ENCODE measurements at regions not wholly inside any gene's neighbourhood (a gene's known extent, or its start where the extent isn't known, plus 50 kb on each side); places are given as distances from the start of the nearest gene placed in this dataset.

- H3K36me3 Mint-ChIP-seq, result no peaks in the 10 kb centered on the region
- Histone ChIP-seq H3K4me3 (ENCODE audit: low read length) (no peak overlapping the region), H3K27ac (ENCODE audit: low read depth, low read length) (no peak overlapping the region), H3K36me3 (ENCODE audit: insufficient read depth, low read length) (no peaks in the 10 kb centered on the region), H3K27me3 (ENCODE audit: insufficient read depth, low read length, poor library complexity, severe bottlenecking) (no peaks in the 10 kb centered on the region), H3K9me3 (ENCODE audit: low read length) (no peaks in the 10 kb centered on the region), H3K4me1 (ENCODE audit: insufficient read depth, low read length) (no peaks in the 10 kb centered on the region)
- H3K4me1 Mint-ChIP-seq, result no peaks in the 10 kb centered on the region
- POLR2A ChIA-PET, result no interaction called here
- CTCF ChIA-PET, result no interaction called here
- no peak overlapping the region for H3K4me3 Mint-ChIP-seq
- peaks cover 0 to 4% of the 10 kb centered on the region in 2 donors for H3K27me3 Mint-ChIP-seq
- no peak overlapping the region for H3K27ac Mint-ChIP-seq
- DNase-seq, result no peak
- H3K9me3 Mint-ChIP-seq, result no peaks in the 10 kb centered on the region
Observed at GRCh38 chr7:156494960-156495359, 145.6 kb upstream of the RNF32 start.

DNA sequence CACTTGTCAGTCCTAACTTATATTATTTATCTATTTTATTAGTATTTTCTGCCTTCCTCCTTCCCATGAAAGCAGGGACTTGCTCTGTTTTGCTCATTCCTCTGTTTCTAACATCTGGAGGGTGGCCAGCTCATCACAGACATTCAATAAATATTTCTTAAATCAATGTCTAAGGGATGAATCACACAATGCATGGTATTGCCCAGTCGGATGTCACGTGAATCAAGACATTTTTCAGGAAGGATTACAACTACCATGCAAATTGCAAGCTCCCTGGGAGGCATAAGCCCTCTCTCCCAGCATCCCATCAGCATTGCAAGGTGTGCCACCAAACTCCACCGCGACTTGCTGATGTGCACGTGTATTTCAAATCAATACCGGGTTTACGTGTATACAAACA is 146.6 kb upstream of the RNF32 start:
- DNase-seq, result no peak
- Mint-ChIP-seq H3K9me3 (no peaks in the 10 kb centered on the region), H3K36me3 (no peaks in the 10 kb centered on the region), H3K4me1 (no peaks in the 10 kb centered on the region), H3K27ac (no peak overlapping the region), H3K4me3 (no peak overlapping the region), H3K27me3 (peaks cover 0 to 4% of the 10 kb centered on the region in 2 donors)
- CTCF ChIA-PET, result no interaction called here
- H3K4me3 ChIP-seq (ENCODE audit: low read length), result no peak overlapping the region
- H3K27ac ChIP-seq (ENCODE audit: low read depth, low read length), result no peak overlapping the region
- H3K9me3 ChIP-seq (ENCODE audit: low read length), result no peaks in the 10 kb centered on the region
- no peaks in the 10 kb centered on the region for H3K4me1 ChIP-seq (ENCODE audit: insufficient read depth, low read length)
- POLR2A ChIA-PET, result no interaction called here
- H3K36me3 ChIP-seq (ENCODE audit: insufficient read depth, low read length), result no peaks in the 10 kb centered on the region
- no peaks in the 10 kb centered on the region for H3K27me3 ChIP-seq (ENCODE audit: insufficient read depth, low read length, poor library complexity, severe bottlenecking)

GRCh38 chr7:156492170-156492569 is 148.4 kb upstream of the RNF32 start:
- H3K4me3 ChIP-seq (ENCODE audit: low read length), result no peak overlapping the region
- Mint-ChIP-seq H3K9me3 (no peaks in the 10 kb centered on the region), H3K27ac (no peak overlapping the region), H3K36me3 (no peaks in the 10 kb centered on the region), H3K4me3 (no peak overlapping the region), H3K27me3 (peaks cover 0 to 4% of the 10 kb centered on the region in 2 donors), H3K4me1 (no peaks in the 10 kb centered on the region)
- ChIA-PET POLR2A (no interaction called here), CTCF (no interaction called here)
- H3K36me3 ChIP-seq (ENCODE audit: insufficient read depth, low read length), result no peaks in the 10 kb centered on the region
- H3K9me3 ChIP-seq (ENCODE audit: low read length), result no peaks in the 10 kb centered on the region
- H3K27me3 ChIP-seq (ENCODE audit: insufficient read depth, low read length, poor library complexity, severe bottlenecking), result no peaks in the 10 kb centered on the region
- no peak for DNase-seq
- no peaks in the 10 kb centered on the region for H3K4me1 ChIP-seq (ENCODE audit: insufficient read depth, low read length)
- no peak overlapping the region for H3K27ac ChIP-seq (ENCODE audit: low read depth, low read length)

DNA sequence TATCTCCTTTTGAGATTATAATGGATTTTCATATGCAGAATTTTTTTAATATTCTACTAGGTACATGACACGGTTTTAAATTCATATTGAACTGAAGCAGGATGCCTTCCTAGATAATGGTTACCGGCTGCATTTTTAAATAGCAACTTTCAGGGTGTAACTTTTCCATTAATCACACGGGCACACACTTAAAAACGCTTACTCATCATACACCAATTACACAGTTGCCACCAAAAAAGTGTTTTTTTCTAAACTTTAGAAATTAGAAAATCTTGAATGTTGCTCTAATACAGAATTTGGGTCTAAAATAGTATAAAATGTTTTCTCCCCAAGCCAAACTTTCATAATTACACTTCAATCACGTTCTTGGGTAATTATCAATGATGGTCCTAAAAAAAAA is 149.1 kb upstream of the RNF32 start:
- no peaks in the 10 kb centered on the region for H3K9me3 ChIP-seq (ENCODE audit: low read length)
- H3K36me3 ChIP-seq (ENCODE audit: insufficient read depth, low read length), result no peaks in the 10 kb centered on the region
- peaks cover 0 to 4% of the 10 kb centered on the region in 2 donors for H3K27me3 Mint-ChIP-seq
- H3K27me3 ChIP-seq (ENCODE audit: insufficient read depth, low read length, poor library complexity, severe bottlenecking), result no peaks in the 10 kb centered on the region
- H3K4me1 ChIP-seq (ENCODE audit: insufficient read depth, low read length), result no peaks in the 10 kb centered on the region
- H3K4me3 Mint-ChIP-seq, result no peak overlapping the region
- DNase-seq, result no peak
- H3K27ac Mint-ChIP-seq, result no peak overlapping the region
- CTCF ChIA-PET, result no interaction called here
- no peaks in the 10 kb centered on the region for H3K4me1 Mint-ChIP-seq
- no peak overlapping the region for H3K4me3 ChIP-seq (ENCODE audit: low read length)
- H3K36me3 Mint-ChIP-seq, result no peaks in the 10 kb centered on the region
- POLR2A ChIA-PET, result no interaction called here
- no peak overlapping the region for H3K27ac ChIP-seq (ENCODE audit: low read depth, low read length)
- H3K9me3 Mint-ChIP-seq, result no peaks in the 10 kb centered on the region

GRCh38 chr7:156490021-156490800 is 150.4 kb upstream of the RNF32 start:
- no peak overlapping the region for H3K4me3 Mint-ChIP-seq

DNA sequence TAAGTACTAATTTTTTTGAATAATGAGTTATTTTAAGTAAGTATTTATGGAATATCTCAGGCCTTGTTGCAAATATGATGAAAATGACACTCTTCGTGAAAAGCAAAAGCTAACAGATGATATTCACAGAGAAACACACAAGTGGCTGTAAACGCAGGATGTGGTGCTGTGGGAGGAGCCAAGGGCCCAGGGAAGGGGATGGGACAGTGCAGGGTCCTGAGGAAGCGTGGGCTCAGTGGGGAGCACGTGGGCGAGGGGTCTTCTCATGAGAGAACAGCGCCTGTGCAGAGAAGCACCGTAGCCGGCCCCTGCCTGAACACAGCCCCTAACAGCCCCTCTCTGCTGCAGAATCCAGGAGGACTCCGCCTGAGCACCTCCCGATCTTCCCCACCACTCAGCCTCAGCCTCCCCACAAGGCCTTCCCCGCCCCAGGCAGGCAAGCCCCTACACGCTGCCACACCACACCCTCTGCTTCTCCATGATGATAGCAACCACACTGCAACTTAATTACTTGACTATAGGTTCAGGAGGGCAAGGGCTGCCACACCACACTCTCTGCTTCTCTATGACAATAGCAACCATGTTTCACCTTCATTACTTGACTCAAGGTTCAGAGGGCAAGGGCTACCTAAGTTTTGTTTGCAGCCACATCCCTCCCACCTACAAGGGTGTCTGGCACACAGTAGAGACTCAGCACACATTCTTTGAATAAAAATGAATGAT is 152.6 kb upstream of the RNF32 start:
- H3K27ac Mint-ChIP-seq, result no peak overlapping the region
- H3K4me1 ChIP-seq (ENCODE audit: insufficient read depth, low read length), result no peaks in the 10 kb centered on the region
- H3K36me3 Mint-ChIP-seq, result no peaks in the 10 kb centered on the region
- no peak overlapping the region for H3K4me3 Mint-ChIP-seq
- no peaks in the 10 kb centered on the region for H3K9me3 Mint-ChIP-seq
- H3K9me3 ChIP-seq (ENCODE audit: low read length), result no peaks in the 10 kb centered on the region
- no peaks in the 10 kb centered on the region for H3K27me3 ChIP-seq (ENCODE audit: insufficient read depth, low read length, poor library complexity, severe bottlenecking)
- no peak overlapping the region for H3K4me3 ChIP-seq (ENCODE audit: low read length)
- H3K4me1 Mint-ChIP-seq, result no peaks in the 10 kb centered on the region
- no peak overlapping the region for H3K27ac ChIP-seq (ENCODE audit: low read depth, low read length)
- CTCF ChIA-PET, result no interaction called here
- no peaks in the 10 kb centered on the region for H3K36me3 ChIP-seq (ENCODE audit: insufficient read depth, low read length)
- peaks cover 0 to 4% of the 10 kb centered on the region in 2 donors for H3K27me3 Mint-ChIP-seq
- POLR2A ChIA-PET, result no interaction called here
- no peak for DNase-seq

More at GRCh38 chr7:156490021-156490800, 150.4 kb upstream of the RNF32 start:
- no peaks in the 10 kb centered on the region for H3K27me3 ChIP-seq (ENCODE audit: insufficient read depth, low read length, poor library complexity, severe bottlenecking)
- no peak overlapping the region for H3K4me3 ChIP-seq (ENCODE audit: low read length)
- ChIA-PET CTCF (no interaction called here), POLR2A (no interaction called here)
- H3K27ac ChIP-seq (ENCODE audit: low read depth, low read length), result no peak overlapping the region
- H3K9me3 ChIP-seq (ENCODE audit: low read length), result no peaks in the 10 kb centered on the region
- Mint-ChIP-seq H3K36me3 (no peaks in the 10 kb centered on the region), H3K27me3 (peaks cover 0 to 4% of the 10 kb centered on the region in 2 donors), H3K9me3 (no peaks in the 10 kb centered on the region), H3K27ac (no peak overlapping the region), H3K4me1 (no peaks in the 10 kb centered on the region)
- no peaks in the 10 kb centered on the region for H3K4me1 ChIP-seq (ENCODE audit: insufficient read depth, low read length)
- DNase-seq, result no peak
- H3K36me3 ChIP-seq (ENCODE audit: insufficient read depth, low read length), result no peaks in the 10 kb centered on the region

DNA sequence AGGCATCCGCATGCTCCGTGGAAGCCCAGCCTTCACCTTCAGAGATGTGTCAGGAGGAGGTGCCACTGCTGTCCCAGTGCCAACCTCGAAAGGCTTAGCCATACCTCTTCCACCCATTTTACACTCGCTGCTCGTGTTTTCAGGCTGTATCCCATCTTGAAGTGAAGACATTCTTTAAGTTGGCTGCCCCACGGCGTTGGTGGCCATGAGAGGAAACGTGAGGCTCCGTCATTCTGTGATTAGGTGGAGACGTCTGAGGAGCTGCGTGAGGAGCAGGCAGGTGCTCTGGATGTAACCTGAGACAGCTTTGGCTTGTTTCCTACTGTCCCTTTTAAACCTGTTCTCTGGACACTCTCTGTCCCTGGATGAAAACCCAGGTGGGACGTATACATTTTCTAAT is 159.9 kb upstream of the RNF32 start:
- H3K27me3 Mint-ChIP-seq, result peaks cover 9 to 13% of the 10 kb centered on the region in 2 donors
- no peaks in the 10 kb centered on the region for H3K4me1 Mint-ChIP-seq
- Histone ChIP-seq H3K4me3 (ENCODE audit: low read length) (no peak overlapping the region), H3K36me3 (ENCODE audit: insufficient read depth, low read length) (no peaks in the 10 kb centered on the region), H3K4me1 (ENCODE audit: insufficient read depth, low read length) (no peaks in the 10 kb centered on the region), H3K27ac (ENCODE audit: low read depth, low read length) (no peak overlapping the region), H3K27me3 (ENCODE audit: insufficient read depth, low read length, poor library complexity, severe bottlenecking) (peaks cover 4% of the 10 kb centered on the region), H3K9me3 (ENCODE audit: low read length) (no peaks in the 10 kb centered on the region)
- ChIA-PET POLR2A (no interaction called here), CTCF (no interaction called here)
- no peaks in the 10 kb centered on the region for H3K36me3 Mint-ChIP-seq
- DNase-seq, result no peak
- no peak overlapping the region for H3K4me3 Mint-ChIP-seq
- H3K9me3 Mint-ChIP-seq, result no peaks in the 10 kb centered on the region
- H3K27ac Mint-ChIP-seq, result no peak overlapping the region

DNA sequence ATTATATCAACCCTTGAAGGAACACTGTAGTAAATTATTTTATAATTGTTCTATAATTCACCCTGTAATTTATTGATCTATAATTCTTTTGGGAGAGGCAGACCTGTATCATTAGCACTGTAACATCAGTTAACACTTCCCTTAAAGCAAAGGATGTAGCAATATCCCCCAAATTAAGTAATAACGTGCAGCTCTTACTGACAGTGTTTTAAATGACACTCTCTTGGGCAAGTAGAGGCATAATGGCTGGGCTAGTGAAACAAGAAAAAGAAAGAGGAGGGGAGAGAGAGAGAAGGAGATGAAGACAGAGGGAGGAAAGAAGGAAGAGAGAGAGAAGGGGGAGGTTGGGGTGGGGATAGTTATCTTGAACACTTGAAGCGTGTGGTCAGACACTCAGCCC is 161.0 kb upstream of the RNF32 start:
- no peaks in the 10 kb centered on the region for H3K4me1 Mint-ChIP-seq

More for the DNA sequence above, 161.0 kb upstream of the RNF32 start:
- ChIA-PET CTCF (no interaction called here), POLR2A (no interaction called here)
- H3K36me3 ChIP-seq (ENCODE audit: insufficient read depth, low read length), result no peaks in the 10 kb centered on the region
- no peaks in the 10 kb centered on the region for H3K9me3 ChIP-seq (ENCODE audit: low read length)
- H3K4me3 Mint-ChIP-seq, result no peak overlapping the region
- peaks cover 4% of the 10 kb centered on the region for H3K27me3 ChIP-seq (ENCODE audit: insufficient read depth, low read length, poor library complexity, severe bottlenecking)
- H3K27me3 Mint-ChIP-seq, result peaks cover 18 to 19% of the 10 kb centered on the region in 2 donors
- no peaks in the 10 kb centered on the region for H3K36me3 Mint-ChIP-seq
- no peak overlapping the region for H3K4me3 ChIP-seq (ENCODE audit: low read length)
- DNase-seq, result no peak
- no peaks in the 10 kb centered on the region for H3K9me3 Mint-ChIP-seq
- H3K4me1 ChIP-seq (ENCODE audit: insufficient read depth, low read length), result no peaks in the 10 kb centered on the region
- H3K27ac Mint-ChIP-seq, result no peak overlapping the region
- no peak overlapping the region for H3K27ac ChIP-seq (ENCODE audit: low read depth, low read length)

All from CD8-positive, alpha-beta memory T cell (primary cell).